Fibroblast of peridontal ligament (primary cell): ENCODE measurements at regions not wholly inside any gene's neighbourhood (a gene's known extent, or its start where the extent isn't known, plus 50 kb on each side); places are given as distances from the start of the nearest gene placed in this dataset.
A peak's percentile ranks its signal among the peaks of the same experiment; 100 is the strongest.
"Not testable (repeated sequence)": the region's sequence is repeated elsewhere in the genome, so short reads cannot be mapped to it uniquely, and the experiment has no call there.

Experiments
- DNase-seq: peaks from one replicate; pipeline ENCODE4 v3.0.0-alpha.2; 2010; ENCODE audit errors: extremely low read depth

- DNase-seq = no peak
Observed at GRCh38 chr14:55805250-55805649, 225.2 kb downstream of the KTN1 start.

GRCh38 chr14:55807053-55807880 is 227.3 kb downstream of the KTN1 start:
- peak; percentile 57 for DNase-seq

- DNase-seq = no peak
Observed at GRCh38 chr14:55807881-55808379, 227.9 kb downstream of the KTN1 start.

- no peak for DNase-seq
Observed at GRCh38 chr14:55813630-55814029, 233.6 kb downstream of the KTN1 start.

GRCh38 chr14:55814064-55814463 is 234.1 kb downstream of the KTN1 start:
- DNase-seq = peak; percentile 57

GRCh38 chr14:55814873-55815272 is 234.9 kb downstream of the KTN1 start:
- DNase-seq = peak; percentile 43

- DNase-seq = no peak
Observed at GRCh38 chr14:55816225-55816624, 236.2 kb downstream of the KTN1 start.

GRCh38 chr14:55819610-55820304 is 239.8 kb downstream of the KTN1 start:
- DNase-seq = no peak

GRCh38 chr14:55822906-55823305 is 242.9 kb downstream of the KTN1 start:
- no peak for DNase-seq

- DNase-seq = peak; percentile 40
Observed at GRCh38 chr14:55832122-55832911, 252.3 kb downstream of the KTN1 start.

- DNase-seq = no peak
Observed at GRCh38 chr14:55832974-55833373, 253.0 kb downstream of the KTN1 start.

GRCh38 chr14:55834390-55834789 is 254.4 kb downstream of the KTN1 start:
- DNase-seq = no peak

GRCh38 chr14:55835985-55836384 is 256.0 kb downstream of the KTN1 start:
- DNase-seq = no peak

GRCh38 chr14:55837467-55837866 is 257.5 kb downstream of the KTN1 start:
- no peak for DNase-seq

- DNase-seq = peak; percentile 70
Observed at GRCh38 chr14:55838529-55839052, 258.6 kb downstream of the KTN1 start.

- DNase-seq = not testable (repeated sequence)
Observed at GRCh38 chr14:55839301-55839947, 259.4 kb downstream of the KTN1 start.

- no peak for DNase-seq
Observed at GRCh38 chr14:55840821-55841220, 260.8 kb downstream of the KTN1 start.

- no peak for DNase-seq
Observed at GRCh38 chr14:55841625-55842024, 261.6 kb downstream of the KTN1 start.

- DNase-seq = peak; percentile 61
Observed at GRCh38 chr14:55843718-55844403, 263.9 kb downstream of the KTN1 start.

GRCh38 chr14:55845963-55846825 is 266.2 kb downstream of the KTN1 start:
- no peak for DNase-seq
